Vagina (tissue), 2 donors: ENCODE measurements at regions not wholly inside any gene's neighbourhood (a gene's known extent, or its start where the extent isn't known, plus 50 kb on each side); places are given as distances from the start of the nearest gene placed in this dataset.

Experiments used
- CTCF ChIP-seq, 3 experiments: fragments of 450-650 bp in 2 of 3; fragments of 200-600 bp in 1 of 3; sonication (generic) in 1 of 3; IDR thresholded peaks; one replicate each; pipeline ENCODE4 v1.5.1; 2017 to 2019; ENCODE audit warnings: antibody characterized with exemption in 3 of 3, mild to moderate bottlenecking in 2 of 3, moderate library complexity in 2 of 3
- POLR2A ChIP-seq, 2 donors: fragments of 450-650 bp; IDR thresholded peaks; one replicate each; pipeline ENCODE4 v1.6.1; 2017; ENCODE audit warnings: antibody characterized with exemption in 2 of 2, mild to moderate bottlenecking in 2 of 2, moderate library complexity in 2 of 2

DNA sequence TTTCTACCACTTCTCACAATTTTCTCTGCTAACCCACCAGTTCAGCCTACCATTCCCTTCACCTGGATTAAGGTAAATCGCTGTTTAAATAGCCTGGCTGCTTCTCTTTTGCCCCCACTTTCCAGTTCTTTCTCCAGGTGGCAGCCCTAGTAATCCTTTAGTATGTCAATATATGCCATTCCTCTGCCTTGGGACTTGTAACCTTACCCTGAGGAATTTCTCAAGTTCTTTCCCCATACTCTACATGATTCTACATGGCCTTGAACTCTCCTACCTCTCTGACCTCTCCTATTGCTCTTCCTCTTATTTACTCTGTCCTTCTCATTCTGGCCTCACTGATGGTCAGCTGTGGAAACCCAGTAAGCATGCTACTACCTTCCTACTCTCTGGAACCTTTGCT is 546.0 kb downstream of the PLA2G4A start:
- TF ChIP-seq CTCF (IDR thresholded peaks at IDR 0.05) (no peak), POLR2A (IDR thresholded peaks at IDR 0.05) (no peak)
